ENCODE measurements at regions not wholly inside any gene's neighbourhood (a gene's known extent, or its start where the extent isn't known, plus 50 kb on each side); places are given as distances from the start of the nearest gene placed in this dataset.

- DNase-seq, result no peak
These were observed 96.8 kb upstream of the MAP1B start for GRCh38 chr5:72010430-72010829.

GRCh38 chr5:72012906-72013305 is 94.4 kb upstream of the MAP1B start:
- DNase-seq, result no peak

GRCh38 chr5:72013766-72014624 is 93.3 kb upstream of the MAP1B start:
- DNase-seq, result no peak

GRCh38 chr5:72015103-72015548 is 92.1 kb upstream of the MAP1B start:
- peak; percentile 71 for DNase-seq

- DNase-seq, result peak; percentile 17
These were observed 89.0 kb upstream of the MAP1B start for GRCh38 chr5:72018143-72018803.

- no peak for DNase-seq
These were observed 86.9 kb upstream of the MAP1B start for GRCh38 chr5:72020161-72020983.

GRCh38 chr5:72021651-72022357 is 85.5 kb upstream of the MAP1B start:
- DNase-seq, result no peak

- DNase-seq, result no peak
These were observed 78.9 kb upstream of the MAP1B start for GRCh38 chr5:72028382-72028781.

GRCh38 chr5:72030237-72030636 is 77.0 kb upstream of the MAP1B start:
- no peak for DNase-seq

GRCh38 chr5:72032788-72033187 is 74.5 kb upstream of the MAP1B start:
- no peak for DNase-seq

GRCh38 chr5:72034770-72035169 is 72.5 kb upstream of the MAP1B start:
- no peak for DNase-seq

- no peak for DNase-seq
These were observed 71.4 kb upstream of the MAP1B start for GRCh38 chr5:72035831-72036230.

GRCh38 chr5:72036951-72037350 is 70.3 kb upstream of the MAP1B start:
- DNase-seq, result no peak

GRCh38 chr5:72040513-72040912 is 66.8 kb upstream of the MAP1B start:
- DNase-seq, result no peak

GRCh38 chr5:72041654-72042053 is 65.6 kb upstream of the MAP1B start:
- DNase-seq, result no peak

GRCh38 chr5:72042097-72042496 is 65.2 kb upstream of the MAP1B start:
- DNase-seq, result no peak

- no peak for DNase-seq
These were observed 61.6 kb upstream of the MAP1B start for GRCh38 chr5:72045692-72046091.

GRCh38 chr5:72046106-72046505 is 61.2 kb upstream of the MAP1B start:
- DNase-seq, result no peak

GRCh38 chr5:72055636-72056035 is 51.6 kb upstream of the MAP1B start:
- no peak for DNase-seq
